OCI-LY7 (cell line): ENCODE measurements at regions not wholly inside any gene's neighbourhood (a gene's known extent, or its start where the extent isn't known, plus 50 kb on each side); places are given as distances from the start of the nearest gene placed in this dataset.

ENCODE experiments used
- BruUV-seq: library from RNA; stranded (reverse); fragments of 400-500 nt; replicated peaks from 2 replicates; lab custom pipeline; 2021; lab: Mats Ljungman, UMichigan
- CTCF ChIA-PET: fragments of 300-600 bp; sonication (Branson Sonifier 250); formaldehyde crosslinking; loops from one replicate; lab custom pipeline; 2022; ENCODE audit warnings: antibody characterized with exemption; ENCODE audit not compliant: unreplicated experiment; lab: Charles Lee
- POLR2A ChIA-PET: fragments of 300-600 bp; sonication (Branson Sonifier 250); formaldehyde crosslinking; loops from one replicate; lab custom pipeline; 2022; ENCODE audit warnings: antibody characterized with exemption; lab: Charles Lee
- DNase-seq: peaks from one replicate; pipeline ENCODE4 v3.0.0-alpha.2; 2015; ENCODE audit warnings: low spot score
- H2AFZ ChIP-seq: fragments of 200-600 bp; sonication (generic), shearing (Covaris generic); 2 replicates; pipeline ENCODE4 v1.6.1; 2014; ENCODE audit warnings: mild to moderate bottlenecking, antibody characterized with exemption, low read length, moderate library complexity
- H3K27ac ChIP-seq: fragments of 200-600 bp; sonication (generic); 2 replicates; pipeline ENCODE4 v1.5.1; 2014; ENCODE audit warnings: mixed run types, low read depth, mild to moderate bottlenecking, moderate library complexity, low read length, inconsistent platforms; ENCODE audit not compliant: poor library complexity, severe bottlenecking
- H3K36me3 ChIP-seq: fragments of 200-600 bp; sonication (generic); 2 replicates; pipeline ENCODE4 v1.6.1; 2014; ENCODE audit warnings: mild to moderate bottlenecking, antibody characterized with exemption, low read length, moderate library complexity, mixed read lengths; ENCODE audit not compliant: insufficient read depth
- H3K4me1 ChIP-seq: fragments of 200-600 bp; sonication (generic); 2 replicates; pipeline ENCODE4 v1.5.1; 2014; ENCODE audit warnings: mild to moderate bottlenecking, low read length; ENCODE audit not compliant: insufficient read depth, poor library complexity, severe bottlenecking
- H3K4me2 ChIP-seq: fragments of 200-600 bp; sonication (generic); 2 replicates; pipeline ENCODE4 v1.6.1; 2014; ENCODE audit warnings: mild to moderate bottlenecking, low read length
- H3K4me3 ChIP-seq: fragments of 200-600 bp; sonication (generic); 2 replicates; pipeline ENCODE4 v1.5.1; 2014; ENCODE audit warnings: mild to moderate bottlenecking, low read depth, low read length; ENCODE audit not compliant: poor library complexity, severe bottlenecking
- H3K79me2 ChIP-seq: fragments of 200-600 bp; sonication (generic); 2 replicates; pipeline ENCODE4 v1.6.1; 2016; ENCODE audit warnings: low read depth, mild to moderate bottlenecking, low read length, moderate library complexity, mixed read lengths; ENCODE audit not compliant: insufficient read depth
- H3K9me2 ChIP-seq: fragments of 200-600 bp; sonication (generic); 2 replicates; pipeline ENCODE4 v1.6.1; 2016; ENCODE audit warnings: mild to moderate bottlenecking, low read length, mixed read lengths; ENCODE audit not compliant: insufficient read depth
- H3K9me3 ChIP-seq: fragments of 200-600 bp; sonication (generic); 2 replicates; pipeline ENCODE4 v1.6.1; 2014; ENCODE audit warnings: mild to moderate bottlenecking, mixed run types, low read length, mixed read lengths
- H4K20me1 ChIP-seq: fragments of 200-600 bp; sonication (generic); 2 replicates; pipeline ENCODE4 v1.6.1; 2014; ENCODE audit warnings: mild to moderate bottlenecking, antibody characterized with exemption, low read length, moderate library complexity, mixed read lengths; ENCODE audit not compliant: insufficient read depth
- CTCF ChIP-seq: fragments of 200-600 bp; sonication (generic); conservative IDR thresholded peaks from 2 replicates; pipeline ENCODE4 v1.5.1; 2014; ENCODE audit warnings: mild to moderate bottlenecking, antibody characterized with exemption, low read length, moderate library complexity, mixed read lengths
- EZH2phosphoT487 ChIP-seq: fragments of 200-600 bp; sonication (generic); IDR thresholded peaks from 2 replicates; pipeline ENCODE4 v1.6.1; 2018; ENCODE audit warnings: low read depth, borderline replicate concordance, mild to moderate bottlenecking, mixed run types, antibody characterized with exemption, low read length, moderate library complexity, mixed read lengths
- intact Hi-C: fragments of 100-400 bp; cut with micrococcal nuclease; formaldehyde crosslinking; loops from one replicate; pipeline ENCODE4 v1.10.0; 2022; ENCODE audit not compliant: unreplicated experiment

GRCh38 chr10:31660300-31660699 is 268.3 kb downstream of the ARHGAP12 start:
- DNase-seq: no peak
- BruUV-seq: no TSS peak
- Histone ChIP-seq H3K4me2 (no peak overlapping the region), H3K36me3 (no peaks in the 10 kb centered on the region), H2AFZ (no peak overlapping the region), H3K27ac (no peak overlapping the region), H3K4me3 (no peak overlapping the region), H3K79me2 (no peaks in the 10 kb centered on the region), H3K9me3 (no peaks in the 10 kb centered on the region), H3K4me1 (no peaks in the 10 kb centered on the region), H4K20me1 (no peaks in the 10 kb centered on the region), H3K9me2 (no peaks in the 10 kb centered on the region)
- TF ChIP-seq CTCF (no peak), EZH2phosphoT487 (no peak)
- intact Hi-C loops: no loop called here
- POLR2A ChIA-PET: no interaction called here
- CTCF ChIA-PET: no interaction called here

GRCh38 chr10:31659665-31660064 is 269.0 kb downstream of the ARHGAP12 start:
- BruUV-seq: no TSS peak
- Histone ChIP-seq H2AFZ (no peak overlapping the region), H3K9me3 (no peaks in the 10 kb centered on the region), H4K20me1 (no peaks in the 10 kb centered on the region), H3K4me3 (no peak overlapping the region), H3K9me2 (no peaks in the 10 kb centered on the region), H3K36me3 (no peaks in the 10 kb centered on the region), H3K79me2 (no peaks in the 10 kb centered on the region), H3K27ac (no peak overlapping the region), H3K4me1 (no peaks in the 10 kb centered on the region), H3K4me2 (no peak overlapping the region)
- ChIA-PET POLR2A (no interaction called here), CTCF (no interaction called here)
- TF ChIP-seq CTCF: no peak
- no peak for TF ChIP-seq EZH2phosphoT487
- intact Hi-C loops: no loop called here
- no peak for DNase-seq

- POLR2A ChIA-PET: no interaction called here
- H3K36me3 ChIP-seq: no peaks in the 10 kb centered on the region
- no TSS peak for BruUV-seq
Observed at GRCh38 chr10:31657434-31657872, 271.2 kb downstream of the ARHGAP12 start.

More at GRCh38 chr10:31657434-31657872, 271.2 kb downstream of the ARHGAP12 start:
- H3K27ac ChIP-seq: no peak overlapping the region
- no peak for DNase-seq
- H3K4me3 ChIP-seq: no peak overlapping the region
- no peaks in the 10 kb centered on the region for H3K4me1 ChIP-seq
- H3K9me2 ChIP-seq: no peaks in the 10 kb centered on the region
- CTCF ChIA-PET: no interaction called here
- no peak overlapping the region for H3K4me2 ChIP-seq
- no peaks in the 10 kb centered on the region for H3K9me3 ChIP-seq
- H2AFZ ChIP-seq: no peak overlapping the region
- no peaks in the 10 kb centered on the region for H4K20me1 ChIP-seq
- TF ChIP-seq CTCF (no peak), EZH2phosphoT487 (no peak)
- H3K79me2 ChIP-seq: no peaks in the 10 kb centered on the region
- intact Hi-C loops: no loop called here
